Epithelial cell of proximal tubule (primary cell): ENCODE measurements at regions not wholly inside any gene's neighbourhood (a gene's known extent, or its start where the extent isn't known, plus 50 kb on each side); places are given as distances from the start of the nearest gene placed in this dataset.

Experiments
- DNase-seq: peaks from one replicate; pipeline ENCODE4 v3.0.0-alpha.2; 2011; ENCODE audit warnings: low read depth
- H3K4me3 ChIP-seq: 2 replicates; pipeline ENCODE4 v1.5.1; 2011; ENCODE audit warnings: low read depth, mild to moderate bottlenecking, low read length
- CTCF ChIP-seq: conservative IDR thresholded peaks from 2 replicates; pipeline ENCODE4 v1.5.1; 2012; ENCODE audit warnings: low read depth, mild to moderate bottlenecking, low read length

DNA sequence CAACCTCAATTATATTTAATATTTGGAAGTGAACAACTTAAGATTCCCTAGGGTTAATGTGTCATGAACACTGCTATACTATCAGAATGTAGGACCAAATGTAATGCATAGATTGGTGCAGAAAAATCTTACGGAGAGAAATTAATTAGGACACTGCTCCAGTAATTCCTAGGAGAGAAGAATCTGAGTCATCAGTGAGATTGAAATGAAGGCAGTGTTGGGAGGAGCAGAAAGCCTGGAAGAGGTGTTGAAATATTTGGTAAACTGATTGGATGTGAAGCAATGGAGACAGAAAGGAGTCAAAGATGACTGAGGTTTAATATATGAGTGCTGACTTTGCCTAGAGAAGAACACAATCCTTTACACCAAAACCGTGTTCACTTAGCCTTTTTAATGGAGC lies 836.0 kb downstream of the FAM181B start:
- no peak for DNase-seq
- no peak for TF ChIP-seq CTCF
- no peak overlapping the region for H3K4me3 ChIP-seq

DNA sequence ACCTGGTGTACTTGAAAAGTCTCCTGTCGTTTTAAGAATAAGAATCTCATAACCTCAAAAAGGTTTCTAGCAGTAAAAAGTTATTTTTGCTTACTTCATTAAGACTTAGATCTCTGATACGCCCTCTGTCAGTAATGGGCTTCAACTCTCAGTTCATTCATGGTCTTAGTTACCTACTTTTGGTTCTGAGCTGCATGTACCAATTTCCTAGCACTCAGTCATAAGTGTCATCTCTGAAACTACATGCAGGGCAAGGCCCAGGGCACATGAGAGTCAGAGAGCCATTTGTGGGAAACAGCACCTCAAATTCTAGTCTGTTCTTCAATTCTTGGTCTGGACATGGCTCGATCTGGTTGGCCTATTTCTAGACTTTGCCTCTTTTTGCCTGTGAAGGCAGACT lies 838.4 kb downstream of the FAM181B start:
- no peak for DNase-seq

DNA sequence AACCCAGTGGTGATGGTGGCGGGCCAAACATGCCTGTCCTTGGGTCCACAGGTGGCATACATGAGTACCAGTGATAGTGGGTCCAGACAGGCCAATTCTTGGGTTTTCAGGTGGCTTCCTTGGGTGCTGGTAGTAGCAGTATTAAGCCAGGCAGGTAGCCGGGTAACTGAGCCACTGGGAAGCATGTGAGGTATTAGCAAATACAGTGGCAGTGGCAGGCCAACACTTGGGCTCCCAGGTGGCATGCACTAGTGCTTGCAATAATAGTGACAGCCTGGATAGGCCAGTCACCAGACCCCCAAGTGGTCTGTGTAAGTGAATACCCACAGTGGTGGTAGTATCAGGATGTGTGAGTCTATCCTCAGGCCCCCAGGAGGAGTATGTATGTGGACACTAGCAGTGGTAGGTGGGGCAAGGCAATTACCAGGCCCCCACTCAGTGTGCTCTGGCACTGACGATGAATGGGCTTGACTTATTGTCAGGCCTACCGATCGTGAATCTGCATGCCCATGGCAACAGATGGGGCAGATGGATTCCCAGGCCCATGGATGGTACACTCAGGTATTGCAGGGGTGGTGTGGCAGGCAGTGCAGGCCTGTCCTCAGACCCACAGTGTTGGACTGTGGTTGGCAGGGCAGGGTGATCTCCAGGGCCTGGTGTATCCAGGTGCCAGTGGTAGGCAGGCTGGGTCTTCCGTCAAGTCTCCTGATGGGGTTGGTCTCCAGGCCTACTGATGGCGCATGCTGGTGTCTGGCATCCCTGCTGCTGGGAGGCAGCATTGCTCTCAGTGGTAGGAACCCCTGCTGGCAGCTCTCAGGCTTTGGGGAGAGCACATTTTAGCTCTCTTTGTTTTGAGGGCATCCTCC lies 840.7 kb downstream of the FAM181B start:
- no peak for TF ChIP-seq CTCF
- H3K4me3 ChIP-seq, result no peak overlapping the region
- DNase-seq, result no peak

More for the DNA sequence above, 838.4 kb downstream of the FAM181B start:
- TF ChIP-seq CTCF, result no peak
- no peak overlapping the region for H3K4me3 ChIP-seq

DNA sequence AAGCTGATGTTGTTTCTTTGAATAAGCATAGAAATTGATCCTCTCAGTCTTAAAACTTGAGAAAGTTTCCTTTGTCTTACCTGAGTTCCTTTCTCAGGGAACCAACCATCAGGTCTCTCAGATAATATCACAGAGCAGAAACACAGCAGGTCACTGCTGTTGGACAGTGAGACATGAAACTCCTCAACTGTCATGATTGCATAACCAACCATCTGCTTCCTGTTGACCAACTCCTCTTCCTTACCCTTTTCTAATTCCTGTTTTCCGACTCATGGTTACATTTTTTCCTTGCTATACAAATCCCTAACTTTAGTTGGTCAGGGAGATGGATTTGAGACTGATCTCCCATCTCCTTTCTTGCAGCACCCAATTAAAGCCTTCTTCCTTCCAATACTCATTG lies 845.3 kb downstream of the FAM181B start:
- no peak overlapping the region for H3K4me3 ChIP-seq
- no peak for DNase-seq
- no peak for TF ChIP-seq CTCF

DNA sequence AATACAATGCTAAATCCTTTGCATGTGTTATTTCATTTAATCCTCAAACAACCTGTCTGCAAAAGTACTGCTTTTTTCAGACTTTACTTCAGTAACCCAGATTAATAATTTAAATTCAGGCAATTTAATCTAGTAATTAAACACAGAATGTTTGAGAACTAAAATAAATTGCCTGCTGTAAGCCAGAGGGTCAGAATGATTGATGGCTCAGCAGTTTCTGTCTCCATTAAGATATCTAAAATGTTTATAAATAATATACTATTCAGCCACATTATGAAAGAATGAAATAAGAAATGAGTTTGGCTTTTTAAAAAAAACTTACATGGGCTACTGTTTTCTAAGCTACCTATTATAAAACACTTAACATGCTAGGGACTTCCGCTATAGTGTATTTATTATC lies 846.0 kb downstream of the FAM181B start:
- no peak for DNase-seq
- TF ChIP-seq CTCF, result no peak
- H3K4me3 ChIP-seq, result no peak overlapping the region

DNA sequence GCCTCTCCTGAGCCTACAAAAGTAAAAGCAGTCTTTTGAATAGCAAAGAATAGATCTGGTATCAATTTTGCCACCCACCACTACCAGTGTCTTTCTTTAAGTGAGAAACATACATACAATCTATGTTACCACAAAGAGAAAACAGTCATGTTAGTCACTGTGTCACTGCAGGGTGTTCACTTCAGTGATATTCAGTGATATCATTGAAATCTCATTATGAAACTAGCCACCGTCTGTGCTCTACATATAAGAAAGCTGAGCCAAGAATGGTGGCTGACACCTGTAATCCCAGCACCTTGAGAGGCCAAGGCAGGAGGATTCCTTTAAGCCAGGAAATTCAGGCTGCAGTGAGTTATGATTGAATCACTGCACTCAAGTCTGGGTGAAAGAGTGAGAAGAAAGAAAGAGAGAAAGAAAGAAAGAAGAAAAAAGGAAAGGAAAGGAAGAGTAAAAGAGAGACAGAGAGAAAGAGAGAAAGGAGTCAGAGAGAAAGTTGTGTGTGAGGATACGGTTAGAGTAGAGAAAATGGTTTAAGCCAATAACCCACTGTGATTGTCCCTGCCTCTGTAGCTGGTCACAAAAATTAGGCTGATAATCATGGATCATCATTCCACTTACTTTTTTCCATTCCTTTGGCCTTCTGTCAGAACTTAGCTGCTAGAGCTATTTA lies 847.1 kb downstream of the FAM181B start:
- no peak for DNase-seq
- no peak for TF ChIP-seq CTCF
- H3K4me3 ChIP-seq, result no peak overlapping the region

DNA sequence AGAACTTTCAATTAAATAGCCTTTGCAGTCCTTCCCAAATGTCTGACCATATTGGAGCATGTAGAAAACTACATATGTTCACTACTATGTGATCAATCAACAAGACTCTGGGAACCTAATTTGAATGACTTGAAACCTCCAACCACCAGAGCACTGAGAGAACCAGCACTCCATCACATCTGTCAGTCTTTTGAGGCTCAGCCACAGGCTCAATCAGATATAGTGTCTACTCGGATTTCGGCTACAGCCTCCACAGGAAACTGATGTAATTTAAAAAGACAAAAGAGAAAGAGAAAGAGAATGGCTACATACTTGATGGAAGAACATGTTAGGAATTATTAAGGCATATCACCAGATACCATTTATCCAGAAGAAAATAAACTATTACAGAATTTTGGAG lies 859.0 kb downstream of the FAM181B start:
- DNase-seq, result no peak
- TF ChIP-seq CTCF, result no peak
- no peak overlapping the region for H3K4me3 ChIP-seq
